Neutrophil (primary cell): ENCODE measurements at regions not wholly inside any gene's neighbourhood (a gene's known extent, or its start where the extent isn't known, plus 50 kb on each side); places are given as distances from the start of the nearest gene placed in this dataset.
"Not testable (repeated sequence)": the region's sequence is repeated elsewhere in the genome, so short reads cannot be mapped to it uniquely, and the experiment has no call there.

Experiments used
- H3K27ac ChIP-seq: fragments of 200-600 bp; sonication (generic); 2 replicates; pipeline ENCODE4 v1.5.1; 2016; ENCODE audit warnings: mild to moderate bottlenecking, moderate library complexity
- H3K27me3 ChIP-seq: fragments of 200-600 bp; sonication (generic); 2 replicates; pipeline ENCODE4 v1.6.0; 2016; ENCODE audit warnings: mild to moderate bottlenecking
- H3K36me3 ChIP-seq: fragments of 200-600 bp; sonication (generic); 2 replicates; pipeline ENCODE4 v1.5.1; 2017
- H3K4me1 ChIP-seq, 2 experiments: fragments of 200-600 bp in 1 of 2; sonication (generic) in 1 of 2; 1 replicate in 1 of 2; 2 replicates in 1 of 2; pipeline versions ENCODE4 v1.5.1 to v1.6.1; 2013 to 2016; ENCODE audit warnings: low read depth in 1 of 2, low read length in 1 of 2, mild to moderate bottlenecking in 1 of 2, moderate library complexity in 1 of 2; ENCODE audit not compliant: control insufficient read depth in 1 of 2, insufficient read depth in 1 of 2
- H3K4me3 ChIP-seq, 2 experiments: fragments of 200-600 bp in 1 of 2; sonication (generic) in 1 of 2; 1 replicate in 1 of 2; 2 replicates in 1 of 2; pipeline ENCODE4 v1.5.1; 2013 to 2016; ENCODE audit warnings: low read depth in 1 of 2, low read length in 1 of 2, mild to moderate bottlenecking in 1 of 2, moderate library complexity in 1 of 2
- H3K9me3 ChIP-seq: fragments of 200-600 bp; sonication (generic); 2 replicates; pipeline ENCODE4 v1.5.1; 2016
- CTCF ChIP-seq: fragments of 200-600 bp; sonication (generic); IDR thresholded peaks from 2 replicates; pipeline ENCODE4 v1.5.1; 2016; ENCODE audit warnings: antibody characterized with exemption

GRCh38 chr13:59424661-59425060 lies 739.1 kb downstream of the DIAPH3 start:
- no peak overlapping the region for H3K27ac ChIP-seq
- no peaks in the 10 kb centered on the region for H3K36me3 ChIP-seq
- H3K4me3 ChIP-seq: no peak overlapping the region
- no peaks in the 10 kb centered on the region for H3K27me3 ChIP-seq
- no peak for TF ChIP-seq CTCF
- H3K9me3 ChIP-seq: no peaks in the 10 kb centered on the region
- H3K4me1 ChIP-seq: no peaks in the 10 kb centered on the region

DNA sequence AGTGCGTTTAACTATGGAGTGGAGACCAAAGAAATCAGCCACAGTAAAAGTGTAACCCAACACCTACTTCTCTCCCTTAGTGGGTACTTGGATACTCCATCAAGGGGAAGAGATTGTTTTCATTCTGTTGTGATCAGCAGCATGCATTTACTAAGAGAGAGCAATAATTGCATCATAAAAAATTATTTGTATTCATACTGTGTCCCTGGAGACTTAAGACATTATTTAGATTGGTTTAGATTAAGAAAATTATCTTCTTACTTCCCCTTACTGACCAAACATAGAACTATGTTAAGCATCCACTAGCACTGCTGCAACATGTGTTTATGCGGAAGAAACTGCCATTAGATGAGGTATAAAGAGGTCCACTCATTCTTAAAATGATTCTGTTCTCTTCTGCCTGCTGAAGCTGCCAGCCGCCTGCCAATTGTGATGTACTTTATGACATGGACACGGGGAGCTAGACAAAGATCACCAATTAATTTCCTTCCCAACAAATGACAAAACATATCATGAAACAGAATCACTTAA lies 738.5 kb downstream of the DIAPH3 start:
- Histone ChIP-seq H3K4me1 (no peaks in the 10 kb centered on the region), H3K36me3 (no peaks in the 10 kb centered on the region)
- no peak for TF ChIP-seq CTCF

DNA sequence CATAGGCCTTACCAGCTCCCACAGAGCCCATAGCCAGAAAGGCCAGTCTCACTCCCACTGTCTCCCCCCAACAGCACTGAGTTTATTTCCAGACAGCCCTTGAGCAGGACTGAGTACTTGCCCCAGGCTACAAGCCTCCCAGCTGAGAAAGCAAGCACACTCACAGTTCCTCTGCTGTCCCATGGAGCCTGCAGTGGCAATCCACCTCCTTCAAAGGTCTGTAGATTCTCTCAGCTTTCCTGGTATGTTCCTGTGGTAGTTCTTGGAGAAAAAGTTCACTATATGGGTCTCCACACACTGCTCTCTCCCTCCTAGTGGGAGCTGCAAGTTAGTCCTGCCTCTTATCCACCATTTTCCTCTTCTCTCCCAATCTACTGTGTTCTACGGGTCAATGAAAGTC lies 728.7 kb downstream of the DIAPH3 start:
- peaks cover 7% of the 10 kb centered on the region for H3K27me3 ChIP-seq
- no peak overlapping the region for H3K4me3 ChIP-seq
- no peaks in the 10 kb centered on the region for H3K36me3 ChIP-seq
- H3K9me3 ChIP-seq: no peaks in the 10 kb centered on the region
- H3K4me1 ChIP-seq: no peaks in the 10 kb centered on the region
- no peak overlapping the region for H3K27ac ChIP-seq
- TF ChIP-seq CTCF: no peak

More for the DNA sequence above, 738.5 kb downstream of the DIAPH3 start:
- Histone ChIP-seq H3K27ac (no peak overlapping the region), H3K9me3 (no peaks in the 10 kb centered on the region), H3K4me3 (no peak overlapping the region), H3K27me3 (no peaks in the 10 kb centered on the region)

- H3K4me3 ChIP-seq: no peak overlapping the region
- H3K36me3 ChIP-seq: no peaks in the 10 kb centered on the region
- TF ChIP-seq CTCF: no peak
- H3K27me3 ChIP-seq: peaks cover 34% of the 10 kb centered on the region
- H3K4me1 ChIP-seq: no peaks in the 10 kb centered on the region
- no peaks in the 10 kb centered on the region for H3K9me3 ChIP-seq
- no peak overlapping the region for H3K27ac ChIP-seq
Observed at GRCh38 chr13:59437544-59438301, 726.0 kb downstream of the DIAPH3 start.

- peaks cover 43% of the 10 kb centered on the region for H3K27me3 ChIP-seq
- no peaks in the 10 kb centered on the region for H3K4me1 ChIP-seq
- TF ChIP-seq CTCF: no peak
- H3K27ac ChIP-seq: no peak overlapping the region
- no peaks in the 10 kb centered on the region for H3K36me3 ChIP-seq
- H3K9me3 ChIP-seq: no peaks in the 10 kb centered on the region
- H3K4me3 ChIP-seq: no peak overlapping the region
Observed at GRCh38 chr13:59439776-59440428, 723.8 kb downstream of the DIAPH3 start.

DNA sequence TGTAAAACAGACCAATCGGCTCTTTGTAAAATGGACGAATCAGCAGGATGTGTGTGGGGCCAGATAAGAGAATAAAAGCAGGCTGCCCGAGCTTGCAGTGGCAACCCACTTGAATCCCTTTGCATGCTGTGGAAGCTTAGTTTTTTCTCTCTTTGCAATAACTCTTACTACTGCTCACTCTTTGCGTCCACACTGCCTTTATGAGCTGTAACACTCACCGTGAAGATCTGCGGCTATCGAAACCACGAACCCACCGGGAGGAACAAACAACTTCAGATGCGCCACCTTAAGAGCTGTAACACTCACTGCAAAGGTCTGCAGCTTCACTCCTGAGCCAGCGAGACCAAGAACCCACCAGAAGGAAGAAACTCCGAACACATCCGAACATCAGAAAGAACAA lies 722.7 kb downstream of the DIAPH3 start:
- H3K9me3 ChIP-seq, H3K27ac ChIP-seq, H3K36me3 ChIP-seq, H3K4me1 ChIP-seq, H3K4me3 ChIP-seq: not testable (repeated sequence)
- peaks cover 43% of the 10 kb centered on the region for H3K27me3 ChIP-seq
